Neuronal stem cell (in vitro differentiated cells): ENCODE measurements at regions not wholly inside any gene's neighbourhood (a gene's known extent, or its start where the extent isn't known, plus 50 kb on each side); places are given as distances from the start of the nearest gene placed in this dataset.

Experiments used
- DNase-seq: peaks from one replicate; pipeline ENCODE4 v3.0.0-alpha.2; 2013; ENCODE audit warnings: low spot score
- H2AFZ ChIP-seq: one replicate; pipeline ENCODE4 v1.6.1; 2013; ENCODE audit warnings: mild to moderate bottlenecking, low read length, inconsistent platforms
- H2AK5ac ChIP-seq: 2 replicates; pipeline ENCODE4 v1.6.1; 2013; ENCODE audit warnings: low read depth, mild to moderate bottlenecking, inconsistent platforms, low read length, moderate library complexity, mixed read lengths
- H2BK120ac ChIP-seq: 2 replicates; pipeline ENCODE4 v1.6.1; 2013; ENCODE audit warnings: low read depth, mild to moderate bottlenecking, inconsistent platforms, low read length, moderate library complexity, mixed read lengths
- H2BK12ac ChIP-seq: one replicate; pipeline ENCODE4 v1.6.1; 2013; ENCODE audit warnings: low read length, inconsistent platforms
- H2BK15ac ChIP-seq: 2 replicates; pipeline ENCODE4 v1.6.1; 2013; ENCODE audit warnings: mild to moderate bottlenecking, low read length, inconsistent platforms, mixed read lengths
- H2BK5ac ChIP-seq: one replicate; pipeline ENCODE4 v1.6.1; 2013; ENCODE audit warnings: inconsistent platforms, mild to moderate bottlenecking, low read length, moderate library complexity
- H3K14ac ChIP-seq: one replicate; pipeline ENCODE4 v1.6.1; 2013; ENCODE audit warnings: low read length, inconsistent platforms
- H3K18ac ChIP-seq: 2 replicates; pipeline ENCODE4 v1.6.1; 2013; ENCODE audit warnings: low read length, inconsistent platforms
- H3K23ac ChIP-seq: 2 replicates; pipeline ENCODE4 v1.6.1; 2013; ENCODE audit warnings: low read depth, mild to moderate bottlenecking, mixed read lengths, low read length, inconsistent platforms; ENCODE audit not compliant: poor library complexity
- H3K27ac ChIP-seq: replicated peaks from 3 replicates; pipeline ENCODE4 v1.5.1; 2013; ENCODE audit warnings: low read length, inconsistent platforms
- H3K27me3 ChIP-seq, 3 experiments: 2 replicates each; pipeline ENCODE4 v1.6.1; 2013; ENCODE audit warnings: low read length in 3 of 3, mild to moderate bottlenecking in 2 of 3, inconsistent platforms in 1 of 3, low read depth in 1 of 3, mixed read lengths in 1 of 3, moderate library complexity in 1 of 3; ENCODE audit not compliant: control insufficient read depth in 3 of 3, insufficient read depth in 3 of 3
- H3K36me3 ChIP-seq, 2 donors: replicated peaks in 1 of 2; 2 replicates each; pipeline ENCODE4 v1.6.1; 2013; ENCODE audit warnings: low read length in 2 of 2; ENCODE audit not compliant: control insufficient read depth in 2 of 2, insufficient read depth in 2 of 2
- H3K4ac ChIP-seq: 2 replicates; pipeline ENCODE4 v1.6.1; 2013; ENCODE audit warnings: inconsistent platforms, mild to moderate bottlenecking, low read length, moderate library complexity
- H3K4me1 ChIP-seq, 2 donors: 1 replicate in 1 of 2; 2 replicates in 1 of 2; pipeline ENCODE4 v1.6.1; 2013; ENCODE audit warnings: low read length in 2 of 2, low read depth in 1 of 2; ENCODE audit not compliant: control insufficient read depth in 2 of 2, insufficient read depth in 1 of 2
- H3K4me2 ChIP-seq: one replicate; pipeline ENCODE4 v1.6.1; 2013; ENCODE audit warnings: mild to moderate bottlenecking, low read length, inconsistent platforms; ENCODE audit not compliant: insufficient read depth, poor library complexity, severe bottlenecking
- H3K4me3 ChIP-seq, 2 donors: 2 replicates each; pipeline ENCODE4 v1.5.1; 2013; ENCODE audit warnings: low read length in 2 of 2, mild to moderate bottlenecking in 2 of 2, inconsistent platforms in 1 of 2, moderate library complexity in 1 of 2
- H3K79me1 ChIP-seq: one replicate; pipeline ENCODE4 v1.6.1; 2013; ENCODE audit warnings: low read depth, mild to moderate bottlenecking, inconsistent platforms, low read length, moderate library complexity
- H3K9ac ChIP-seq: one replicate; pipeline ENCODE4 v1.6.1; 2013; ENCODE audit warnings: mild to moderate bottlenecking, low read depth, low read length, inconsistent platforms; ENCODE audit not compliant: poor library complexity
- H3K9me3 ChIP-seq, 2 donors: replicated peaks in 1 of 2; 2 replicates each; pipeline versions ENCODE3 to v1.6.1; 2013; ENCODE audit warnings: low read length in 2 of 2, mild to moderate bottlenecking in 2 of 2, inconsistent platforms in 1 of 2, low read depth in 1 of 2, mixed read lengths in 1 of 2, moderate library complexity in 1 of 2; ENCODE audit not compliant: control insufficient read depth in 2 of 2, insufficient read depth in 1 of 2
- H4K8ac ChIP-seq: one replicate; pipeline ENCODE4 v1.6.1; 2013; ENCODE audit warnings: low read depth, mild to moderate bottlenecking, inconsistent platforms, low read length, moderate library complexity
- H4K91ac ChIP-seq: one replicate; pipeline ENCODE4 v1.6.1; 2013; ENCODE audit warnings: low read length, low read depth, mild to moderate bottlenecking, inconsistent platforms; ENCODE audit not compliant: poor library complexity
- WGBS, 2 donors: extraction: QIAGEN DNeasy Blood & Tissue Kit; methylation state at CpG; one replicate each; pipeline ENCODE4 v1.1.7; 2013; ENCODE audit warnings: missing lambda C conversion rate in 2 of 2, mixed read lengths in 1 of 2; ENCODE audit not compliant: insufficient read length in 2 of 2, insufficient replicate concordance in 1 of 2; ENCODE audit errors: extremely low coverage in 2 of 2; 5-methylcytosine and 5-hydroxymethylcytosine counted together

DNA sequence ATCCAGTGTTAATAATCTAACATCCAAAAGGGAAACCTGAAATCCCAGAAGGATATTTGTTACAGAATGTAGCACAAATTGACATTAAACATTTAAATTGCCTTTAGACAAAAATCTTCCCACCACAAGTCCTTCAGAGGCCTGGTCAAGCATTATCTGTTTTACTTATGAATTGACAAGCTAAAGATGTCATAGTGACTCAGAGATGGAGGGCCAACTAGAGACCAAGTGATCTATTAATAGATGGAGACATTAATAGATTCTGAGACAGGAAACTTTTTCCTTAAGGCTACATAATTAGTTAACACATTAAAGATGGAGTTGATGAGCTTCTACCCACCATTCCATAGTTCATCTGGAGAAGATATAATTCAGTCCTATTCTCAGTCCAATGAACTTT lies 526.2 kb downstream of the IRS1 start:
- peaks cover 0 to 3% of the 10 kb centered on the region in 2 donors for H3K9me3 ChIP-seq
- no peak overlapping the region for H3K4ac ChIP-seq
- H3K18ac ChIP-seq: no peak overlapping the region
- no peak overlapping the region for H4K91ac ChIP-seq
- H3K4me1 ChIP-seq: peaks cover 0 to 2% of the 10 kb centered on the region in 2 donors
- no peak overlapping the region for H3K23ac ChIP-seq
- H2AFZ ChIP-seq: no peak overlapping the region
- no peak overlapping the region for H3K14ac ChIP-seq
- H2BK12ac ChIP-seq: no peak overlapping the region
- H2BK15ac ChIP-seq: no peak overlapping the region
- no peak overlapping the region for H3K27ac ChIP-seq
- H3K4me2 ChIP-seq: no peak overlapping the region
- no peak overlapping the region for H3K4me3 ChIP-seq
- no peak overlapping the region for H2BK5ac ChIP-seq
- no peak overlapping the region for H2AK5ac ChIP-seq
- no peaks in the 10 kb centered on the region for H3K36me3 ChIP-seq
- H2BK120ac ChIP-seq: no peak overlapping the region
- no peak for DNase-seq
- H3K79me1 ChIP-seq: no peaks in the 10 kb centered on the region
- no peak overlapping the region for H4K8ac ChIP-seq
- no peak overlapping the region for H3K9ac ChIP-seq
- H3K27me3 ChIP-seq: no peaks in the 10 kb centered on the region

DNA sequence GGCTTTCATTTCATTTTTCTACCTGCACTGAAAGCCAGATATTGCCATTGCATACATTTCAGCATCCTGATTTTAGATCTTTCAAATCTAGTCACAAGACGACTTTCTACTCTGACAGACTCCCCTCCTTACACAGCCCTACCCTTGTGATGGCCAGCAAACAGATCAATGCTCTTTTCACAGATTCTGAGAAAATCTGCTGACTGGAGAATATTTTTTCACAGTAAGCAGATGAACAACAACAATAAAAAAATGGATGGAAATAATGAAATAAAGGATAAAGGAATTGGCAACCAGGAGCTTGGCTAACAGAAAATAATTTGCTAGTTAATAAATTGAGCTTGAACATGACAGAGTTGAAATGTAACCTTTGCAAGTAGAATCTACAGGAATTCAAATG lies 527.2 kb downstream of the IRS1 start:
- Histone ChIP-seq H3K79me1 (no peaks in the 10 kb centered on the region), H2AK5ac (no peak overlapping the region), H2BK120ac (no peak overlapping the region), H2BK12ac (no peak overlapping the region), H4K8ac (no peak overlapping the region), H3K27me3 (no peaks in the 10 kb centered on the region), H3K18ac (no peak overlapping the region), H3K36me3 (no peaks in the 10 kb centered on the region), H2AFZ (peak overlapping the region; percentile 3), H2BK5ac (no peak overlapping the region), H4K91ac (no peak overlapping the region), H3K4me1 (peaks cover 0 to 2% of the 10 kb centered on the region in 2 donors), H2BK15ac (no peak overlapping the region), H3K9ac (no peak overlapping the region), H3K4ac (no peak overlapping the region), H3K14ac (no peak overlapping the region), H3K27ac (no peak overlapping the region), H3K9me3 (peaks cover 0 to 3% of the 10 kb centered on the region in 2 donors), H3K4me3 (no peak overlapping the region), H3K23ac (no peak overlapping the region), H3K4me2 (no peak overlapping the region)
- DNase-seq: no peak
- no CpG with 5 or more reads among the region's 1 CpG for WGBS, 2 donors

DNA sequence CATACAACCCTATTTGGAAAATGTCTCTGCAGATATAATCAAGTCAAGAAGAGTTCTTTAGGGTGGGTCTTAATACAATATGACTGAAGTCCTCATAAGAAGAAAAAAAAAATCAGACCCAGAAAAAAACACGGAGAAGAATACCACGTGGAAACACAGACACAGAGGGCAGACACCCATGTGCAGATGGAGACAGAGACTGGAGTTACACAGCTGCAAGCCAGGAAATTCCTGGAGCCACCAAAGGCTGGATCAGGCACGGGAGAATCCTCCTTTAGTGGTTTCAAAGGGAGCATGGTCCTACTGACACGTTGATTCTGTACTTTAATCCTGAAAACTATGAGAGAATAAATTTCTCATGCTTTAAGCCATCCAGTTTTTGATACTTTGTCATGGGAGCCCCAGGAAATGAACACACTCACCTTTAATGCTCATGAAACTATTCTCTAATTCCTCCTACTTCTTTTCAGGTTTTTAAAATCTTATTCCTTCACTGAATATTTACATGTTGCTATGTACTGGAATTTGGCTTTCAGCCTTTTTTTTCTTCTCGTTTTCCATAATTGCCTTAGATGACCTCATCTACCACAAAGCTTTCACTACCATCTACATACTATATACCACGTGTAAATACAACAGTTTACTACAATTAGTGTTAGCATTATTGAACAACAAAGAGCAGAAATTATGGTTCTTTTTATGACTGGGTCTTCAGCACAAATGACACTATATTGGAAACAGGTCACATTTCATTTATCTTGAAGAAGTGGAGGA lies 529.1 kb downstream of the IRS1 start:
- Histone ChIP-seq H2BK15ac (no peak overlapping the region), H2BK120ac (no peak overlapping the region), H2BK5ac (no peak overlapping the region), H3K4me1 (no peaks in the 10 kb centered on the region), H3K9ac (no peak overlapping the region), H3K14ac (no peak overlapping the region), H2AK5ac (no peak overlapping the region), H3K23ac (no peak overlapping the region), H3K79me1 (no peaks in the 10 kb centered on the region), H3K27ac (no peak overlapping the region), H4K91ac (no peak overlapping the region), H3K4ac (no peak overlapping the region), H3K36me3 (no peaks in the 10 kb centered on the region), H3K4me3 (no peak overlapping the region), H3K4me2 (no peak overlapping the region), H3K18ac (no peak overlapping the region), H2BK12ac (no peak overlapping the region), H2AFZ (no peak overlapping the region), H3K27me3 (no peaks in the 10 kb centered on the region), H4K8ac (no peak overlapping the region), H3K9me3 (peaks cover 0 to 3% of the 10 kb centered on the region in 2 donors)
- WGBS, 2 donors: no CpG with 5 or more reads among the region's 6 CpGs
- no peak for DNase-seq

DNA sequence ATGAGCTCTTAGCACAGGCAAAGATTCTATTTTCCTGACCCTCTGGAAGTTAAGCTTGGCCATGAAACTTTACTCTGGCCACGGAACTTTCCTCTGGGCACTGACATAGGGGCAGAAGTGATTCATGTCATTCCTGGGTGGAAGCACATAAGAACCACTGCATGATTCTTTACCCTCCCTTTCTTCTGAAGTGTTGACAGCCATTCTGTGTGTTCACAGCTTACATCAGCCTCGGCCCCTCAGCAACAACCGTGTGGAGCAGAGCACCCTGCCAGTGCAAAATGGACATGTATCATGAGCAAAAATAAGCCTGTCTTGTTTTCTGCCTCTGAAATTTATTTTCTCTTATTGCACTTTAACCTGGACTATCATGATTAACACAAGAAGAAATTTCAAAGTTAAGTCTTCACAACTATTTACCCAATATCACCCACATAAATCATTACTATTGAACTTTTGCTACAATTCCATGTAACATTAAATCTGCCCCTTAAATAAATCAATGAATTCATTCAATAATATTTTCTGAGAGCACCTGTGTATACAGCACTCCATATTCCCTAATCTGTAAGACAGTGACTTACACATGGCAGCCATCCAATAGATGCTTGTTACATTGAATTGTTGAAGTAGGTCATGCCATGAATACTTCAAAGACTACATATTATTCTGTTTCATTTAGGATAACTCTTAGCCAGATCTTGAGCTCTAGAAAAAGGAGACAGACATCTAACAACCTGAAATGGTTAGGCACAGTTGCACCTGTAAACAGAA lies 531.9 kb downstream of the IRS1 start:
- H4K91ac ChIP-seq: no peak overlapping the region
- no peak overlapping the region for H2BK12ac ChIP-seq
- no peaks in the 10 kb centered on the region for H3K27me3 ChIP-seq
- H3K4me3 ChIP-seq: no peak overlapping the region
- H3K18ac ChIP-seq: no peak overlapping the region
- no peak overlapping the region for H2BK120ac ChIP-seq
- DNase-seq: no peak
- no peak overlapping the region for H3K23ac ChIP-seq
- H3K36me3 ChIP-seq: no peaks in the 10 kb centered on the region
- H3K4ac ChIP-seq: no peak overlapping the region
- H3K9me3 ChIP-seq: no peaks in the 10 kb centered on the region
- H2BK15ac ChIP-seq: no peak overlapping the region
- H3K4me1 ChIP-seq: no peaks in the 10 kb centered on the region
- H2AFZ ChIP-seq: no peak overlapping the region
- no peak overlapping the region for H3K9ac ChIP-seq
- no peak overlapping the region for H4K8ac ChIP-seq
- H3K4me2 ChIP-seq: no peak overlapping the region
- no peak overlapping the region for H3K27ac ChIP-seq
- H2BK5ac ChIP-seq: no peak overlapping the region
- no peaks in the 10 kb centered on the region for H3K79me1 ChIP-seq
- H2AK5ac ChIP-seq: no peak overlapping the region
- no CpG with 5 or more reads among the region's 3 CpGs for whole genome bisulfite sequencing, 2 donors
- no peak overlapping the region for H3K14ac ChIP-seq
